ENCODE measurements at regions not wholly inside any gene's neighbourhood (a gene's known extent, or its start where the extent isn't known, plus 50 kb on each side); places are given as distances from the start of the nearest gene placed in this dataset.
"Not testable (repeated sequence)": the region's sequence is repeated elsewhere in the genome, so short reads cannot be mapped to it uniquely, and the experiment has no call there.

DNA sequence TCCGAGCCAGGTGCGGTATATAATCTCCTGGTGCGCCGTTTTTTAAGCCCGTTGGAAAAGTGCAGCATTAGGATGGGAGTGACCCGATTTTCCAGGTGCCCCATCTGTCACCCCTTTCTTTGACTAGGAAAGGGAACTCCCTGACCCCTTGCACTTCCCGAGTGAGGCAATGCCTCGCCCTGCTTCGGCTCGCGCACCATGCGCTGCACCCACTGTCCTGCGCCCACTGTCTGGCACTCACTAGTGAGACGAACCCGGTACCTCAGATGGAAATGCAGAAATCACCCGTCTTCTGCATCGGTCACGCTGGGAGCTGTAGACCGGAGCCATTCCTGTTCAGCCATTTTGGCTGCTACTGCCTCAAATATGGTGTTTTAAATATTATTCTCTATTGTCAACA, 198.0 kb downstream of the MEIS1 start:
- not testable (repeated sequence) for H3K4me3 ChIP-seq (replicated peaks; ENCODE audit: insufficient read depth, low read length); H3K27ac ChIP-seq (replicated peaks); DNase-seq (ENCODE audit: low read depth in 1 of 2, low spot score in 1 of 2); H3K27me3 ChIP-seq (ENCODE audit: insufficient read depth, poor library complexity, severe bottlenecking)

GRCh38 chr2:66633631-66634030, 198.7 kb downstream of the MEIS1 start:
- H3K27ac ChIP-seq (replicated peaks), result no peak overlapping the region
- H3K27me3 ChIP-seq (ENCODE audit: insufficient read depth, poor library complexity, severe bottlenecking), result no peaks in the 10 kb centered on the region
- TF ChIP-seq, protein P1, sequence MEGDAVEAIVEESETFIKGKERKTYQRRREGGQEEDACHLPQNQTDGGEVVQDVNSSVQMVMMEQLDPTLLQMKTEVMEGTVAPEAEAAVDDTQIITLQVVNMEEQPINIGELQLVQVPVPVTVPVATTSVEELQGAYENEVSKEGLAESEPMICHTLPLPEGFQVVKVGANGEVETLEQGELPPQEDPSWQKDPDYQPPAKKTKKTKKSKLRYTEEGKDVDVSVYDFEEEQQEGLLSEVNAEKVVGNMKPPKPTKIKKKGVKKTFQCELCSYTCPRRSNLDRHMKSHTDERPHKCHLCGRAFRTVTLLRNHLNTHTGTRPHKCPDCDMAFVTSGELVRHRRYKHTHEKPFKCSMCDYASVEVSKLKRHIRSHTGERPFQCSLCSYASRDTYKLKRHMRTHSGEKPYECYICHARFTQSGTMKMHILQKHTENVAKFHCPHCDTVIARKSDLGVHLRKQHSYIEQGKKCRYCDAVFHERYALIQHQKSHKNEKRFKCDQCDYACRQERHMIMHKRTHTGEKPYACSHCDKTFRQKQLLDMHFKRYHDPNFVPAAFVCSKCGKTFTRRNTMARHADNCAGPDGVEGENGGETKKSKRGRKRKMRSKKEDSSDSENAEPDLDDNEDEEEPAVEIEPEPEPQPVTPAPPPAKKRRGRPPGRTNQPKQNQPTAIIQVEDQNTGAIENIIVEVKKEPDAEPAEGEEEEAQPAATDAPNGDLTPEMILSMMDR (IDR thresholded peaks at IDR 0.05; ENCODE audit: insufficient read depth, low read length), result no peak
- TF ChIP-seq GABPA (IDR thresholded peaks at IDR 0.05; ENCODE audit: low read depth) (no peak), SPI1 (IDR thresholded peaks at IDR 0.05; ENCODE audit: borderline replicate concordance, low read depth) (no peak), POLR2AphosphoS5 (IDR thresholded peaks at IDR 0.05; ENCODE audit: low read depth) (no peak), REST (IDR thresholded peaks at IDR 0.05; ENCODE audit: insufficient replicate concordance, low read depth) (no peak)
- no peak for DNase-seq (ENCODE audit: low read depth in 1 of 2, low spot score in 1 of 2)
- H3K4me3 ChIP-seq (replicated peaks; ENCODE audit: insufficient read depth, low read length), result no peak overlapping the region

GRCh38 chr2:66634784-66635183, 199.9 kb downstream of the MEIS1 start:
- no peak overlapping the region for H3K4me3 ChIP-seq (replicated peaks; ENCODE audit: insufficient read depth, low read length)

DNA sequence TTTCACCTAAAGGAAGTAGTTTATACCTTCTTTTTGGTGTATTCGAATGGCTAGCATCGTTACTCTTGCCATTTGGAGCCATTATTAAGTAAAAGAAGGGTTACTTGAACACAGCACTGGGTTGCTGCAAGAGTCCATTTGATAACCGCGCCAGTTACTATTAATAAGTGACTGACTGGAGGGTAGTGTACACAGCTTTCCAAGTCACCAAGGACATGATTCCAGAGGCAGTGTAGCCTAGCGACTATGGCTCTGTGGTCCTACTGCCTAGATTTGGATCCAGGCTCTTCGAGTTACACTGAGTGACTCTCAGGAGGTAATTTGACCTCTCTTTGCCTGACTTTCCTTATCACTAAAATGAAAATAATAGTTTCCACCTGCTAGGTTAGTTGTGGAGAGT, 206.8 kb downstream of the MEIS1 start:
- no peak overlapping the region for H3K4me3 ChIP-seq (replicated peaks; ENCODE audit: insufficient read depth, low read length)
- TF ChIP-seq, protein P1 (IDR thresholded peaks at IDR 0.05; ENCODE audit: insufficient read depth, low read length), result no peak
- no peak for TF ChIP-seq GABPA (IDR thresholded peaks at IDR 0.05; ENCODE audit: low read depth)
- TF ChIP-seq REST (IDR thresholded peaks at IDR 0.05; ENCODE audit: insufficient replicate concordance, low read depth), result no peak
- no peak for TF ChIP-seq POLR2AphosphoS5 (IDR thresholded peaks at IDR 0.05; ENCODE audit: low read depth)
- H3K27ac ChIP-seq (replicated peaks), result no peak overlapping the region
- H3K27me3 ChIP-seq (ENCODE audit: insufficient read depth, poor library complexity, severe bottlenecking), result no peaks in the 10 kb centered on the region
- DNase-seq (ENCODE audit: low read depth in 1 of 2, low spot score in 1 of 2), result no peak

More at GRCh38 chr2:66634784-66635183, 199.9 kb downstream of the MEIS1 start:
- TF ChIP-seq REST (IDR thresholded peaks at IDR 0.05; ENCODE audit: insufficient replicate concordance, low read depth) (no peak), GABPA (IDR thresholded peaks at IDR 0.05; ENCODE audit: low read depth) (no peak), SPI1 (IDR thresholded peaks at IDR 0.05; ENCODE audit: borderline replicate concordance, low read depth) (no peak)
- no peaks in the 10 kb centered on the region for H3K27me3 ChIP-seq (ENCODE audit: insufficient read depth, poor library complexity, severe bottlenecking)
- DNase-seq (ENCODE audit: low read depth in 1 of 2, low spot score in 1 of 2), result no peak
- no peak overlapping the region for H3K27ac ChIP-seq (replicated peaks)

GRCh38 chr2:66648081-66648480, 213.2 kb downstream of the MEIS1 start:
- not testable (repeated sequence) for H3K27me3 ChIP-seq (ENCODE audit: insufficient read depth, poor library complexity, severe bottlenecking); H3K27ac ChIP-seq (replicated peaks); H3K4me3 ChIP-seq (replicated peaks; ENCODE audit: insufficient read depth, low read length); DNase-seq (ENCODE audit: low read depth in 1 of 2, low spot score in 1 of 2)
